GM23338 (cell line): ENCODE measurements at regions not wholly inside any gene's neighbourhood (a gene's known extent, or its start where the extent isn't known, plus 50 kb on each side); places are given as distances from the start of the nearest gene placed in this dataset.

ENCODE experiments used
- ATAC-seq: fragments of 200-7000 bp; cut with Tn5 transposase; 3 replicates; pipeline ENCODE4 v1.9.1; 2020
- DNase-seq: peaks from one replicate; pipeline ENCODE4 v3.0.0-alpha.2; 2015; ENCODE audit warnings: low spot score
- H2AFZ ChIP-seq: fragments of 200-600 bp; sonication (generic); 2 replicates; pipeline ENCODE4 v1.8.0; 2016; ENCODE audit warnings: antibody characterized with exemption, mild to moderate bottlenecking, moderate library complexity
- H3F3A ChIP-seq: fragments of 200-600 bp; sonication (generic); replicated peaks from 2 replicates; pipeline ENCODE4 v1.8.0; 2017; ENCODE audit warnings: antibody characterized with exemption, mixed run types, low read depth
- H3K27ac ChIP-seq: fragments of 200-600 bp; sonication (generic); 2 replicates; pipeline ENCODE4 v1.6.1; 2016; ENCODE audit warnings: low read depth
- H3K27me3 ChIP-seq: fragments of 200-600 bp; sonication (generic); 2 replicates; pipeline ENCODE4 v1.8.0; 2016; ENCODE audit warnings: mild to moderate bottlenecking, mixed run types, moderate library complexity; ENCODE audit not compliant: insufficient read depth
- H3K36me3 ChIP-seq: fragments of 200-600 bp; sonication (generic); 2 replicates; pipeline ENCODE4 v1.8.0; 2016; ENCODE audit warnings: mild to moderate bottlenecking; ENCODE audit not compliant: insufficient read depth
- H3K4me1 ChIP-seq: fragments of 200-600 bp; sonication (generic); 2 replicates; pipeline ENCODE4 v1.8.0; 2016; ENCODE audit warnings: mild to moderate bottlenecking, moderate library complexity; ENCODE audit not compliant: insufficient read depth
- H3K4me2 ChIP-seq: fragments of 200-600 bp; sonication (generic); 2 replicates; pipeline ENCODE4 v1.7.1; 2017; ENCODE audit warnings: mixed run types
- H3K4me3 ChIP-seq: fragments of 200-600 bp; sonication (generic); 2 replicates; pipeline ENCODE4 v1.6.1; 2016; ENCODE audit warnings: mixed run types
- H3K79me2 ChIP-seq: fragments of 200-600 bp; sonication (generic); replicated peaks from 2 replicates; pipeline ENCODE4 v1.8.0; 2017; ENCODE audit warnings: mild to moderate bottlenecking; ENCODE audit not compliant: insufficient read depth
- H3K9me2 ChIP-seq: fragments of 200-600 bp; sonication (generic); 2 replicates; pipeline ENCODE4 v1.8.0; 2017; ENCODE audit not compliant: insufficient read depth
- H4K20me1 ChIP-seq: fragments of 200-600 bp; sonication (generic); replicated peaks from 2 replicates; pipeline ENCODE4 v1.8.0; 2017; ENCODE audit warnings: mild to moderate bottlenecking; ENCODE audit not compliant: insufficient read depth
- H3K27ac Mint-ChIP-seq: 2 replicates; pipeline ENCODE4 v1.8.0; 2020; ENCODE audit warnings: inconsistent platforms, mild to moderate bottlenecking, moderate library complexity, mixed read lengths
- H3K27me3 Mint-ChIP-seq: 3 replicates; pipeline ENCODE4 v1.8.0; 2022; ENCODE audit warnings: low read depth, mild to moderate bottlenecking, moderate library complexity, mixed read lengths, inconsistent platforms; ENCODE audit not compliant: insufficient read depth, poor library complexity
- H3K36me3 Mint-ChIP-seq: 3 replicates; pipeline ENCODE4 v1.8.0; 2021; ENCODE audit warnings: low read depth, mild to moderate bottlenecking, inconsistent platforms, moderate library complexity, mixed read lengths
- H3K4me1 Mint-ChIP-seq: 3 replicates; pipeline ENCODE4 v1.8.0; 2020; ENCODE audit warnings: mild to moderate bottlenecking, inconsistent platforms, mixed read lengths
- H3K4me3 Mint-ChIP-seq: 3 replicates; pipeline ENCODE4 v1.8.0; 2021; ENCODE audit warnings: moderate library complexity, mild to moderate bottlenecking, inconsistent platforms, mixed read lengths
- H3K9me3 Mint-ChIP-seq: 3 replicates; pipeline ENCODE4 v1.8.0; 2020; ENCODE audit warnings: moderate library complexity, mild to moderate bottlenecking, inconsistent platforms, mixed read lengths
- CREB1 ChIP-seq: fragments of 250-450 bp; sonication (Bioruptor Pico); IDR thresholded peaks from 2 replicates; pipeline ENCODE4 v1.5.0; 2020; ENCODE audit warnings: low read depth, mild to moderate bottlenecking, moderate library complexity
- EZH2 ChIP-seq: fragments of 200-600 bp; sonication (generic); IDR thresholded peaks from one replicate; pipeline ENCODE4 v1.8.0; 2017; ENCODE audit warnings: antibody characterized with exemption, mild to moderate bottlenecking, low read depth; ENCODE audit not compliant: unreplicated experiment
- EZH2phosphoT487 ChIP-seq: fragments of 200-600 bp; sonication (generic); IDR thresholded peaks from one replicate; pipeline ENCODE4 v1.8.1; 2018; ENCODE audit warnings: antibody characterized with exemption; ENCODE audit not compliant: unreplicated experiment
- JUNB ChIP-seq: IDR thresholded peaks from one replicate; pipeline ENCODE4 v1.6.1; 2016; ENCODE audit warnings: antibody characterized with exemption; ENCODE audit not compliant: unreplicated experiment
- NANOG ChIP-seq: IDR thresholded peaks from 2 replicates; pipeline ENCODE4 v1.6.1; 2016; ENCODE audit warnings: antibody characterized with exemption, borderline replicate concordance
- POLR2AphosphoS5 ChIP-seq: IDR thresholded peaks from 2 replicates; pipeline ENCODE4 v1.6.1; 2016; ENCODE audit warnings: antibody characterized with exemption, low read depth
- STAT1 ChIP-seq: IDR thresholded peaks from one replicate; pipeline ENCODE4 v1.6.1; 2016; ENCODE audit warnings: antibody characterized with exemption; ENCODE audit not compliant: unreplicated experiment
- ZNF114 ChIP-seq: fragments of 250-450 bp; sonication (Bioruptor Pico); IDR thresholded peaks from 2 replicates; pipeline ENCODE4 v1.5.0; 2020; ENCODE audit warnings: mild to moderate bottlenecking, moderate library complexity
- ZNF331 ChIP-seq: fragments of 250-450 bp; sonication (Bioruptor Pico); IDR thresholded peaks from 2 replicates; pipeline ENCODE4 v1.5.0; 2020; ENCODE audit warnings: low read depth, mild to moderate bottlenecking, moderate library complexity
- TF ChIP-seq, protein P1 (sequence below): IDR thresholded peaks from one replicate; pipeline ENCODE4 v1.6.1; 2018; ENCODE audit warnings: antibody characterized with exemption; ENCODE audit not compliant: unreplicated experiment
- TF ChIP-seq, protein P2 (sequence below): IDR thresholded peaks from 2 replicates; pipeline ENCODE4 v1.6.1; 2016; ENCODE audit warnings: antibody characterized with exemption
- TF ChIP-seq, protein P3 (sequence below): fragments of 250-450 bp; sonication (Bioruptor Pico); IDR thresholded peaks from 2 replicates; pipeline ENCODE4 v1.5.0; 2020; ENCODE audit warnings: mild to moderate bottlenecking, moderate library complexity
- TF ChIP-seq, protein P4 (sequence below), 2 experiments: fragments of 200-600 bp in 1 of 2; sonication (generic) in 1 of 2; conservative IDR thresholded peaks; 2 replicates each; pipeline versions ENCODE4 v1.5.1 to v1.6.1; 2016 to 2017; ENCODE audit warnings: antibody characterized with exemption in 2 of 2, low read depth in 2 of 2, mild to moderate bottlenecking in 2 of 2, moderate library complexity in 1 of 2

DNA sequence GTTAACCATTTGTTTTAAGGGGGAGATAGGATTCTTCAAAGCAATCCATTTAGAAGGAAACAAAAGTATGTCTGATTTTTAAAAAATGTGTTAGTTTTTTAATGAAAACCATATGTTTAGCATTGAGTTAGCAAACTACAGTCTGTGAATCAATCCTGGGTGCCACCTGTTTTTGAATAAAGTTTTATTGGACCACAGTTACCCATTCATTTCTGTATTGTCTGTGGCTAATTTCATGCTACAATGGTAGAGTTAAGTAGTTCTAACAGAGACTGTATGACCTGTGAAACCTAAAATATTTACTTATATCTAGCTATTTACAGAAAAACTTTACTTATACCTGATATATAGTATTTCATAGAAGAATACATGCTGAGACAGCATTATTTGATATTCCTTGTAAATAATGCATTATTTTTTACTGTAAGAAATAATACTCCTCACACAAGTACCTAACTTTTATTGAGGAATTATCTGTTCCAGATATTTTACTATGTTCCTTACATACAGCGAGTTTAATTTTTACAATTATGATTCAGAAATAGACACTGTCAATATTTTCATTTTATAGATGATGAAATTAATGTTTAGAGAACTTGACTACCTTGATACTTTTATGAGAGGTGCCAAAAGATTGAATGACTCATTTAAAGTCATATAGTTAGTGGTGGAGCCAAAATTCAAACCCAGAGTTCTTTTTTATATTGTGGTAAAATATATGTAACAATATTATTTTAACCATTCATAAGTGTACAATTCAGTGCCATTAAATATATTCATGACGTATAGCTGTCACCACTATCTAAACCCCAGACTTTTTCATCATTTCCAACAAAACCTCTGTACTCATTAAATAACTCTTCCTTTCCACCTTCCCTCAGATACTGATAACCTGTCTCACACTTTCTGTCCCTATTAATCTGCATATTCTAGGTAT lies 122.0 kb downstream of the GLUD2 start:
- H3K4me3 Mint-ChIP-seq, result no peak overlapping the region
- no peaks in the 10 kb centered on the region for H3K9me2 ChIP-seq
- no peak overlapping the region for H3K27ac ChIP-seq
- H3K9me3 Mint-ChIP-seq, result no peaks in the 10 kb centered on the region
- H3K4me1 Mint-ChIP-seq, result no peaks in the 10 kb centered on the region
- H3K27me3 Mint-ChIP-seq, result no peaks in the 10 kb centered on the region
- H3K36me3 Mint-ChIP-seq, result no peaks in the 10 kb centered on the region
- ATAC-seq (no peak), DNase-seq (no peak)
- H3K4me2 ChIP-seq, result no peak overlapping the region
- TF ChIP-seq, protein P1, sequence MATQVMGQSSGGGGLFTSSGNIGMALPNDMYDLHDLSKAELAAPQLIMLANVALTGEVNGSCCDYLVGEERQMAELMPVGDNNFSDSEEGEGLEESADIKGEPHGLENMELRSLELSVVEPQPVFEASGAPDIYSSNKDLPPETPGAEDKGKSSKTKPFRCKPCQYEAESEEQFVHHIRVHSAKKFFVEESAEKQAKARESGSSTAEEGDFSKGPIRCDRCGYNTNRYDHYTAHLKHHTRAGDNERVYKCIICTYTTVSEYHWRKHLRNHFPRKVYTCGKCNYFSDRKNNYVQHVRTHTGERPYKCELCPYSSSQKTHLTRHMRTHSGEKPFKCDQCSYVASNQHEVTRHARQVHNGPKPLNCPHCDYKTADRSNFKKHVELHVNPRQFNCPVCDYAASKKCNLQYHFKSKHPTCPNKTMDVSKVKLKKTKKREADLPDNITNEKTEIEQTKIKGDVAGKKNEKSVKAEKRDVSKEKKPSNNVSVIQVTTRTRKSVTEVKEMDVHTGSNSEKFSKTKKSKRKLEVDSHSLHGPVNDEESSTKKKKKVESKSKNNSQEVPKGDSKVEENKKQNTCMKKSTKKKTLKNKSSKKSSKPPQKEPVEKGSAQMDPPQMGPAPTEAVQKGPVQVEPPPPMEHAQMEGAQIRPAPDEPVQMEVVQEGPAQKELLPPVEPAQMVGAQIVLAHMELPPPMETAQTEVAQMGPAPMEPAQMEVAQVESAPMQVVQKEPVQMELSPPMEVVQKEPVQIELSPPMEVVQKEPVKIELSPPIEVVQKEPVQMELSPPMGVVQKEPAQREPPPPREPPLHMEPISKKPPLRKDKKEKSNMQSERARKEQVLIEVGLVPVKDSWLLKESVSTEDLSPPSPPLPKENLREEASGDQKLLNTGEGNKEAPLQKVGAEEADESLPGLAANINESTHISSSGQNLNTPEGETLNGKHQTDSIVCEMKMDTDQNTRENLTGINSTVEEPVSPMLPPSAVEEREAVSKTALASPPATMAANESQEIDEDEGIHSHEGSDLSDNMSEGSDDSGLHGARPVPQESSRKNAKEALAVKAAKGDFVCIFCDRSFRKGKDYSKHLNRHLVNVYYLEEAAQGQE, result no peak
- no peak for TF ChIP-seq ZNF331 (CRISPR knock-in tag)
- TF ChIP-seq, protein P2, sequence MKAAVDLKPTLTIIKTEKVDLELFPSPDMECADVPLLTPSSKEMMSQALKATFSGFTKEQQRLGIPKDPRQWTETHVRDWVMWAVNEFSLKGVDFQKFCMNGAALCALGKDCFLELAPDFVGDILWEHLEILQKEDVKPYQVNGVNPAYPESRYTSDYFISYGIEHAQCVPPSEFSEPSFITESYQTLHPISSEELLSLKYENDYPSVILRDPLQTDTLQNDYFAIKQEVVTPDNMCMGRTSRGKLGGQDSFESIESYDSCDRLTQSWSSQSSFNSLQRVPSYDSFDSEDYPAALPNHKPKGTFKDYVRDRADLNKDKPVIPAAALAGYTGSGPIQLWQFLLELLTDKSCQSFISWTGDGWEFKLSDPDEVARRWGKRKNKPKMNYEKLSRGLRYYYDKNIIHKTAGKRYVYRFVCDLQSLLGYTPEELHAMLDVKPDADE, result no peak
- TF ChIP-seq EZH2, result no peak
- no peak for TF ChIP-seq JUNB
- TF ChIP-seq, protein P3, sequence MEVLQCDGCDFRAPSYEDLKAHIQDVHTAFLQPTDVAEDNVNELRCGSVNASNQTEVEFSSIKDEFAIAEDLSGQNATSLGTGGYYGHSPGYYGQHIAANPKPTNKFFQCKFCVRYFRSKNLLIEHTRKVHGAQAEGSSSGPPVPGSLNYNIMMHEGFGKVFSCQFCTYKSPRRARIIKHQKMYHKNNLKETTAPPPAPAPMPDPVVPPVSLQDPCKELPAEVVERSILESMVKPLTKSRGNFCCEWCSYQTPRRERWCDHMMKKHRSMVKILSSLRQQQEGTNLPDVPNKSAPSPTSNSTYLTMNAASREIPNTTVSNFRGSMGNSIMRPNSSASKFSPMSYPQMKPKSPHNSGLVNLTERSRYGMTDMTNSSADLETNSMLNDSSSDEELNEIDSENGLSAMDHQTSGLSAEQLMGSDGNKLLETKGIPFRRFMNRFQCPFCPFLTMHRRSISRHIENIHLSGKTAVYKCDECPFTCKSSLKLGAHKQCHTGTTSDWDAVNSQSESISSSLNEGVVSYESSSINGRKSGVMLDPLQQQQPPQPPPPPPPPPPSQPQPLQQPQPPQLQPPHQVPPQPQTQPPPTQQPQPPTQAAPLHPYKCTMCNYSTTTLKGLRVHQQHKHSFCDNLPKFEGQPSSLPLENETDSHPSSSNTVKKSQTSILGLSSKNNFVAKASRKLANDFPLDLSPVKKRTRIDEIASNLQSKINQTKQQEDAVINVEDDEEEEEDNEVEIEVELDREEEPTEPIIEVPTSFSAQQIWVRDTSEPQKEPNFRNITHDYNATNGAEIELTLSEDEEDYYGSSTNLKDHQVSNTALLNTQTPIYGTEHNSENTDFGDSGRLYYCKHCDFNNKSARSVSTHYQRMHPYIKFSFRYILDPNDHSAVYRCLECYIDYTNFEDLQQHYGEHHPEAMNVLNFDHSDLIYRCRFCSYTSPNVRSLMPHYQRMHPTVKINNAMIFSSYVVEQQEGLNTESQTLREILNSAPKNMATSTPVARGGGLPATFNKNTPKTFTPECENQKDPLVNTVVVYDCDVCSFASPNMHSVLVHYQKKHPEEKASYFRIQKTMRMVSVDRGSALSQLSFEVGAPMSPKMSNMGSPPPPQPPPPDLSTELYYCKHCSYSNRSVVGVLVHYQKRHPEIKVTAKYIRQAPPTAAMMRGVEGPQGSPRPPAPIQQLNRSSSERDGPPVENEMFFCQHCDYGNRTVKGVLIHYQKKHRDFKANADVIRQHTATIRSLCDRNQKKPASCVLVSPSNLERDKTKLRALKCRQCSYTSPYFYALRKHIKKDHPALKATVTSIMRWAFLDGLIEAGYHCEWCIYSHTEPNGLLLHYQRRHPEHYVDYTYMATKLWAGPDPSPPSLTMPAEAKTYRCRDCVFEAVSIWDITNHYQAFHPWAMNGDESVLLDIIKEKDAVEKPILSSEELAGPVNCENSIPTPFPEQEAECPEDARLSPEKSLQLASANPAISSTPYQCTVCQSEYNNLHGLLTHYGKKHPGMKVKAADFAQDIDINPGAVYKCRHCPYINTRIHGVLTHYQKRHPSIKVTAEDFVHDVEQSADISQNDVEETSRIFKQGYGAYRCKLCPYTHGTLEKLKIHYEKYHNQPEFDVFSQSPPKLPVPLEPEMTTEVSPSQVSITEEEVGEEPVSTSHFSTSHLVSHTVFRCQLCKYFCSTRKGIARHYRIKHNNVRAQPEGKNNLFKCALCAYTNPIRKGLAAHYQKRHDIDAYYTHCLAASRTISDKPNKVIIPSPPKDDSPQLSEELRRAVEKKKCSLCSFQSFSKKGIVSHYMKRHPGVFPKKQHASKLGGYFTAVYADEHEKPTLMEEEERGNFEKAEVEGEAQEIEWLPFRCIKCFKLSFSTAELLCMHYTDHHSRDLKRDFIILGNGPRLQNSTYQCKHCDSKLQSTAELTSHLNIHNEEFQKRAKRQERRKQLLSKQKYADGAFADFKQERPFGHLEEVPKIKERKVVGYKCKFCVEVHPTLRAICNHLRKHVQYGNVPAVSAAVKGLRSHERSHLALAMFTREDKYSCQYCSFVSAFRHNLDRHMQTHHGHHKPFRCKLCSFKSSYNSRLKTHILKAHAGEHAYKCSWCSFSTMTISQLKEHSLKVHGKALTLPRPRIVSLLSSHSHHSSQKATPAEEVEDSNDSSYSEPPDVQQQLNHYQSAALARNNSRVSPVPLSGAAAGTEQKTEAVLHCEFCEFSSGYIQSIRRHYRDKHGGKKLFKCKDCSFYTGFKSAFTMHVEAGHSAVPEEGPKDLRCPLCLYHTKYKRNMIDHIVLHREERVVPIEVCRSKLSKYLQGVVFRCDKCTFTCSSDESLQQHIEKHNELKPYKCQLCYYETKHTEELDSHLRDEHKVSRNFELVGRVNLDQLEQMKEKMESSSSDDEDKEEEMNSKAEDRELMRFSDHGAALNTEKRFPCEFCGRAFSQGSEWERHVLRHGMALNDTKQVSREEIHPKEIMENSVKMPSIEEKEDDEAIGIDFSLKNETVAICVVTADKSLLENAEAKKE, result no peak
- no peak for TF ChIP-seq NANOG
- no peak for TF ChIP-seq STAT1
- no peak for TF ChIP-seq ZNF114 (CRISPR knock-in tag)
- TF ChIP-seq, protein P4, sequence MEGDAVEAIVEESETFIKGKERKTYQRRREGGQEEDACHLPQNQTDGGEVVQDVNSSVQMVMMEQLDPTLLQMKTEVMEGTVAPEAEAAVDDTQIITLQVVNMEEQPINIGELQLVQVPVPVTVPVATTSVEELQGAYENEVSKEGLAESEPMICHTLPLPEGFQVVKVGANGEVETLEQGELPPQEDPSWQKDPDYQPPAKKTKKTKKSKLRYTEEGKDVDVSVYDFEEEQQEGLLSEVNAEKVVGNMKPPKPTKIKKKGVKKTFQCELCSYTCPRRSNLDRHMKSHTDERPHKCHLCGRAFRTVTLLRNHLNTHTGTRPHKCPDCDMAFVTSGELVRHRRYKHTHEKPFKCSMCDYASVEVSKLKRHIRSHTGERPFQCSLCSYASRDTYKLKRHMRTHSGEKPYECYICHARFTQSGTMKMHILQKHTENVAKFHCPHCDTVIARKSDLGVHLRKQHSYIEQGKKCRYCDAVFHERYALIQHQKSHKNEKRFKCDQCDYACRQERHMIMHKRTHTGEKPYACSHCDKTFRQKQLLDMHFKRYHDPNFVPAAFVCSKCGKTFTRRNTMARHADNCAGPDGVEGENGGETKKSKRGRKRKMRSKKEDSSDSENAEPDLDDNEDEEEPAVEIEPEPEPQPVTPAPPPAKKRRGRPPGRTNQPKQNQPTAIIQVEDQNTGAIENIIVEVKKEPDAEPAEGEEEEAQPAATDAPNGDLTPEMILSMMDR (conservative IDR thresholded peaks at IDR 0.05; ENCODE audit: low read depth in 2 of 2), result no peak
- TF ChIP-seq POLR2AphosphoS5, result no peak
- no peak for TF ChIP-seq CREB1
- TF ChIP-seq EZH2phosphoT487, result no peak
- no peaks in the 10 kb centered on the region for H4K20me1 ChIP-seq
- no peak overlapping the region for H2AFZ ChIP-seq
- H3K27ac Mint-ChIP-seq, result no peak overlapping the region
- H3K79me2 ChIP-seq, result no peaks in the 10 kb centered on the region
- H3F3A ChIP-seq, result no peaks in the 10 kb centered on the region
- no peaks in the 10 kb centered on the region for H3K36me3 ChIP-seq
- no peak overlapping the region for H3K4me3 ChIP-seq
- no peaks in the 10 kb centered on the region for H3K4me1 ChIP-seq
- H3K27me3 ChIP-seq, result no peaks in the 10 kb centered on the region
